GM12864 (cell line): ENCODE measurements at regions not wholly inside any gene's neighbourhood (a gene's known extent, or its start where the extent isn't known, plus 50 kb on each side); places are given as distances from the start of the nearest gene placed in this dataset.

ENCODE experiments used
- DNase-seq: peaks from one replicate; pipeline ENCODE4 v3.0.0-alpha.2; 2011; ENCODE audit warnings: low read depth
- H3K4me3 ChIP-seq: 2 replicates; pipeline ENCODE4 v1.5.1; 2011; ENCODE audit warnings: mild to moderate bottlenecking, low read depth, low read length, control low read depth
- CTCF ChIP-seq: IDR thresholded peaks from 2 replicates; pipeline ENCODE4 v1.5.1; 2011; ENCODE audit warnings: low read depth, mild to moderate bottlenecking, moderate library complexity, low read length, control low read depth, inconsistent platforms; ENCODE audit errors: missing control alignments

GRCh38 chr2:156151351-156151750 lies 181.2 kb downstream of the NR4A2 start:
- no peak overlapping the region for H3K4me3 ChIP-seq
- no peak for TF ChIP-seq CTCF
- no peak for DNase-seq

GRCh38 chr2:156147594-156148330 lies 184.8 kb downstream of the NR4A2 start:
- H3K4me3 ChIP-seq, result no peak overlapping the region

GRCh38 chr2:156145976-156146375 lies 186.5 kb downstream of the NR4A2 start:
- TF ChIP-seq CTCF, result no peak
- no peak for DNase-seq
- H3K4me3 ChIP-seq, result no peak overlapping the region

More at GRCh38 chr2:156147594-156148330, 184.8 kb downstream of the NR4A2 start:
- TF ChIP-seq CTCF, result no peak
- no peak for DNase-seq

GRCh38 chr2:156145469-156145868 lies 187.1 kb downstream of the NR4A2 start:
- H3K4me3 ChIP-seq, result no peak overlapping the region
- TF ChIP-seq CTCF, result no peak

GRCh38 chr2:156136566-156136965 lies 196.0 kb downstream of the NR4A2 start:
- no peak overlapping the region for H3K4me3 ChIP-seq
- TF ChIP-seq CTCF, result no peak
- DNase-seq, result no peak

More at GRCh38 chr2:156145469-156145868, 187.1 kb downstream of the NR4A2 start:
- DNase-seq, result no peak

GRCh38 chr2:156134887-156135286 lies 197.6 kb downstream of the NR4A2 start:
- DNase-seq, result no peak
- H3K4me3 ChIP-seq, result no peak overlapping the region
- TF ChIP-seq CTCF, result no peak

- TF ChIP-seq CTCF, result no peak
- DNase-seq, result no peak
- H3K4me3 ChIP-seq, result no peak overlapping the region
Measured at GRCh38 chr2:156132941-156133340, 199.6 kb downstream of the NR4A2 start.
